GM19468 (cell line): ENCODE measurements at regions not wholly inside any gene's neighbourhood (a gene's known extent, or its start where the extent isn't known, plus 50 kb on each side); places are given as distances from the start of the nearest gene placed in this dataset.
"Not testable (repeated sequence)": the region's sequence is repeated elsewhere in the genome, so short reads cannot be mapped to it uniquely, and the experiment has no call there.

Experiments used
- ATAC-seq: cut with Tn5 transposase; IDR thresholded peaks from one replicate; pipeline ENCODE4 v1.9.1; 2021; ENCODE audit warnings: mild to moderate bottlenecking, moderate library complexity, moderate number of reproducible peaks; ENCODE audit not compliant: unreplicated experiment; ENCODE audit errors: extremely low read depth

GRCh38 chr9:110128664-110129329 lies 79.2 kb downstream of the C9orf152 start:
- ATAC-seq = peak; percentile 53

- no peak for ATAC-seq
These were observed 78.5 kb downstream of the C9orf152 start for GRCh38 chr9:110129425-110129824.

- no peak for ATAC-seq
These were observed 77.7 kb downstream of the C9orf152 start for GRCh38 chr9:110130211-110130610.

- ATAC-seq = no peak
These were observed 77.1 kb downstream of the C9orf152 start for GRCh38 chr9:110130791-110131416.

GRCh38 chr9:110131499-110131898 lies 76.5 kb downstream of the C9orf152 start:
- no peak for ATAC-seq

GRCh38 chr9:110132531-110132930 lies 75.4 kb downstream of the C9orf152 start:
- not testable (repeated sequence) for ATAC-seq

- ATAC-seq = no peak
These were observed 74.9 kb downstream of the C9orf152 start for GRCh38 chr9:110133059-110133458.

- no peak for ATAC-seq
These were observed 74.2 kb downstream of the C9orf152 start for GRCh38 chr9:110133608-110134210.

- ATAC-seq = no peak
These were observed 72.1 kb downstream of the C9orf152 start for GRCh38 chr9:110135846-110136245.

GRCh38 chr9:110136802-110137201 lies 71.2 kb downstream of the C9orf152 start:
- no peak for ATAC-seq

- no peak for ATAC-seq
These were observed 67.7 kb downstream of the C9orf152 start for GRCh38 chr9:110140276-110140675.

- no peak for ATAC-seq
These were observed 66.6 kb downstream of the C9orf152 start for GRCh38 chr9:110141227-110141793.

GRCh38 chr9:110142253-110142652 lies 65.7 kb downstream of the C9orf152 start:
- no peak for ATAC-seq

GRCh38 chr9:110142868-110143481 lies 65.0 kb downstream of the C9orf152 start:
- no peak for ATAC-seq

- ATAC-seq = no peak
These were observed 64.5 kb downstream of the C9orf152 start for GRCh38 chr9:110143485-110143884.

GRCh38 chr9:110143950-110144545 lies 63.9 kb downstream of the C9orf152 start:
- peak; percentile 59 for ATAC-seq

GRCh38 chr9:110146373-110146772 lies 61.6 kb downstream of the C9orf152 start:
- no peak for ATAC-seq

GRCh38 chr9:110148384-110148783 lies 59.6 kb downstream of the C9orf152 start:
- peak; percentile 76 for ATAC-seq

GRCh38 chr9:110148891-110149290 lies 59.1 kb downstream of the C9orf152 start:
- ATAC-seq = no peak
